ENCODE measurements at regions not wholly inside any gene's neighbourhood (a gene's known extent, or its start where the extent isn't known, plus 50 kb on each side); places are given as distances from the start of the nearest gene placed in this dataset.

DNA sequence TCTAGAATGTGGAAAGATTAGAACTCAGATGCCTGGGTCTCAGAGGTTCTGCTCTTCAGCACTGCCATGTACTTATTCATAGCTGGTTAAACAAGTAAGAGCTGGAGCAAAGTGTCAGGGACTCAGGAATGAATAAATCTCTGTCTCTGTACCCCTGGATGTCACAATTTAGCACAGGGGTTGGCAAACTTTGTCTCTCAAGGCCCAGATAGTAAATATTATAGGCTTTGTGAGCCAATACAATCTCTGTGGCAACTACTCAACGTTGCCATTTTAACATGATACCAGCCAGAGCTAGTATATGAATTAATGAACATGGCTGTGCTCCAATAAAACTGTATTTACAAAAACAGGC lies 220.3 kb upstream of the MON1B start:
- TF ChIP-seq, protein P1, sequence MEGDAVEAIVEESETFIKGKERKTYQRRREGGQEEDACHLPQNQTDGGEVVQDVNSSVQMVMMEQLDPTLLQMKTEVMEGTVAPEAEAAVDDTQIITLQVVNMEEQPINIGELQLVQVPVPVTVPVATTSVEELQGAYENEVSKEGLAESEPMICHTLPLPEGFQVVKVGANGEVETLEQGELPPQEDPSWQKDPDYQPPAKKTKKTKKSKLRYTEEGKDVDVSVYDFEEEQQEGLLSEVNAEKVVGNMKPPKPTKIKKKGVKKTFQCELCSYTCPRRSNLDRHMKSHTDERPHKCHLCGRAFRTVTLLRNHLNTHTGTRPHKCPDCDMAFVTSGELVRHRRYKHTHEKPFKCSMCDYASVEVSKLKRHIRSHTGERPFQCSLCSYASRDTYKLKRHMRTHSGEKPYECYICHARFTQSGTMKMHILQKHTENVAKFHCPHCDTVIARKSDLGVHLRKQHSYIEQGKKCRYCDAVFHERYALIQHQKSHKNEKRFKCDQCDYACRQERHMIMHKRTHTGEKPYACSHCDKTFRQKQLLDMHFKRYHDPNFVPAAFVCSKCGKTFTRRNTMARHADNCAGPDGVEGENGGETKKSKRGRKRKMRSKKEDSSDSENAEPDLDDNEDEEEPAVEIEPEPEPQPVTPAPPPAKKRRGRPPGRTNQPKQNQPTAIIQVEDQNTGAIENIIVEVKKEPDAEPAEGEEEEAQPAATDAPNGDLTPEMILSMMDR (conservative IDR thresholded peaks at IDR 0.05; ENCODE audit: low read depth, low read length), result no peak
- TF ChIP-seq EZH2phosphoT487 (IDR thresholded peaks at IDR 0.05; ENCODE audit: borderline replicate concordance, low read length), result no peak
